ENCODE measurements at regions not wholly inside any gene's neighbourhood (a gene's known extent, or its start where the extent isn't known, plus 50 kb on each side); places are given as distances from the start of the nearest gene placed in this dataset.

GRCh38 chr2:64760128-64760527 lies 106.4 kb upstream of the SERTAD2 start:
- no peak for TF ChIP-seq CTCF (IDR thresholded peaks at IDR 0.05; ENCODE audit: low read length, missing control alignments)
- DNase-seq (ENCODE audit: low read depth) = no peak
- H3K4me3 ChIP-seq (replicated peaks; ENCODE audit: low read depth, low read length) = no peak overlapping the region

GRCh38 chr2:64762301-64762997 lies 108.7 kb upstream of the SERTAD2 start:
- DNase-seq (ENCODE audit: low read depth) = no peak
- no peak overlapping the region for H3K4me3 ChIP-seq (replicated peaks; ENCODE audit: low read depth, low read length)
- no peak for TF ChIP-seq CTCF (IDR thresholded peaks at IDR 0.05; ENCODE audit: low read length, missing control alignments)

GRCh38 chr2:64763126-64763525 lies 109.4 kb upstream of the SERTAD2 start:
- H3K4me3 ChIP-seq (replicated peaks; ENCODE audit: low read depth, low read length) = no peak overlapping the region
- DNase-seq (ENCODE audit: low read depth) = no peak
- no peak for TF ChIP-seq CTCF (IDR thresholded peaks at IDR 0.05; ENCODE audit: low read length, missing control alignments)

- no peak for TF ChIP-seq CTCF (IDR thresholded peaks at IDR 0.05; ENCODE audit: low read length, missing control alignments)
- no peak overlapping the region for H3K4me3 ChIP-seq (replicated peaks; ENCODE audit: low read depth, low read length)
- no peak for DNase-seq (ENCODE audit: low read depth)
Measured at GRCh38 chr2:64765160-64765805, 111.6 kb upstream of the SERTAD2 start.

GRCh38 chr2:64766841-64767669 lies 113.3 kb upstream of the SERTAD2 start:
- no peak for TF ChIP-seq CTCF (IDR thresholded peaks at IDR 0.05; ENCODE audit: low read length, missing control alignments)
- DNase-seq (ENCODE audit: low read depth) = peak; percentile 57
- peak overlapping the region; percentile 56 for H3K4me3 ChIP-seq (replicated peaks; ENCODE audit: low read depth, low read length)

- peak; percentile 91 for DNase-seq (ENCODE audit: low read depth)
- no peak for TF ChIP-seq CTCF (IDR thresholded peaks at IDR 0.05; ENCODE audit: low read length, missing control alignments)
- peak overlapping the region; percentile 56 for H3K4me3 ChIP-seq (replicated peaks; ENCODE audit: low read depth, low read length)
Measured at GRCh38 chr2:64767670-64768468, 114.2 kb upstream of the SERTAD2 start.

Data from fibroblast of pulmonary artery (primary cell).